ENCODE measurements at regions not wholly inside any gene's neighbourhood (a gene's known extent, or its start where the extent isn't known, plus 50 kb on each side); places are given as distances from the start of the nearest gene placed in this dataset.

DNA sequence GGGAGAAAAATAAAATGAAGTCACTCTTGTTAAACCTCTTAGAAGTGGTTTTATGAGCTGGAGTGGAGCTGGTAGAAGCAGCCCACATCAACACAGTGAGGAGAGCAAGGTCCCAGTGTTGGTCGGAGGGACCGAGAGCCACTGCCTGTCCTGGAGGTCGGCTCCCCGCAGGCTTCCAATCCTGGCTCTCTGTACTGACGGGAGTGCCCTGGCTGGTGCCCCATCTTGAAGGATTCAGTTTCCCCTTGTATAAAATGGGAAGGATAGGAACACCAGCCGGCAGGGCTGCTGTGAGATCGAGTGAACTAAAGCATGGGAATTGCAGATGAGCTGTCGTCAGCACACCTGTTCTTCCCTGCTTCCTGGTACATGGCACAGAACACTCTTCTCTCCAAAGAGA is 104.3 kb upstream of the ID2 start:
- DNase-seq (ENCODE audit: extremely low spot score): no peak
- TF ChIP-seq CTCF (IDR thresholded peaks at IDR 0.05): no peak
- TF ChIP-seq POLR2A (IDR thresholded peaks at IDR 0.05; ENCODE audit: low read depth): no peak
- no peak for TF ChIP-seq EP300 (IDR thresholded peaks at IDR 0.05)
- no peak for TF ChIP-seq POLR2AphosphoS5 (IDR thresholded peaks at IDR 0.05)
- WGBS: 93% methylated on average over 8 of the region's 8 CpGs
- Histone ChIP-seq H3K27me3 (no peaks in the 10 kb centered on the region), H3K4me3 (no peak overlapping the region), H3K4me1 (peaks cover 11 to 38% (median 23%) of the 10 kb centered on the region in 4 donors), H3K36me3 (no peaks in the 10 kb centered on the region), H3K27ac (replicated peaks in 1 of 4) (no peak overlapping the region), H3K9me3 (no peaks in the 10 kb centered on the region)
- intact Hi-C loops (cut with DNase I): no loop called here

DNA sequence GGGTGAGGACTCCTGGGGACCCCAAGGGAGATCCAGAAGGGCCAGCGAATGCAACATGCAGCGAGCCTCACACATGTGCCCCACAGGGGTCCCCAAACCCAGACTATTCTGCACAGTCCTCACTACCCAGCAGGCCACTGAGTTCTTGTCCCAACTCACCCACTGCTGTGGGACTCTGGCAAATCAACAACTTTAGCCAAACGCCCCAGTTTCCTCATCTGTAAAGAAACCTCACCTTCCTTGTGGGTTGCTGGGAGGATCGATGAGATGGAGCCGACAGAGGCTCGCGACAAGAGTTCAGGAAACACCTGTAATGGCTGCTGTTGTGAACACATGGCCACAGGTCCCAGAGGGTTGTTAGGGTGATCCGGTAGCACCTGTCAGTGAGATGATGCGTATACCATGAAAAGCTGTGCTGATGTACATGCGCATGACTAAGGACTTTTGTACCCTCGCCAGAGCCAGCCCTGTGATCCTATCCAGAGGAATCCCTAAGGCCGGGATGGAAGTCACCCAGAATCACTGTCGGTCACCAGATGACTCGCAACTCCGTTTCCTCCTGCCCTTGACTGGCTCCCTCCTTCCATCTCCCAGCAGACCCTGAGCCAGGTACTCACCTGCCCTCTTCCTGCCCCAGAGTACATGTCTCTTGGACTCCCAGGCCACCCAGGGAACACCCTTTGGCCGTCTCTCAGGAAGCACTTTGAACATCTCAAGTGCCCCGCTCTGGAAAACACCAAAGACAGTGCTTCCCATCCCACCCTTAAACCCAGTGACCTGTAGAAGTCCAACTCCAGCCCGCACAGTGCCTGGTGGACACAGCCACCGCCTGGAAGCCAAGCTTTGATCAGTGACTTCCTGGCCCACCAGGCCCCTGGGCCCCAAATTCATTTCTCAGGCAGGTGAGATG is 103.3 kb upstream of the ID2 start:
- no peaks in the 10 kb centered on the region for H3K36me3 ChIP-seq
- H3K4me1 ChIP-seq: peaks cover 21 to 48% (median 33%) of the 10 kb centered on the region in 4 donors
- H3K9me3 ChIP-seq: no peaks in the 10 kb centered on the region
- TF ChIP-seq POLR2A (IDR thresholded peaks at IDR 0.05; ENCODE audit: low read depth): no peak
- no peak for TF ChIP-seq POLR2AphosphoS5 (IDR thresholded peaks at IDR 0.05)
- TF ChIP-seq EP300 (IDR thresholded peaks at IDR 0.05): no peak
- TF ChIP-seq CTCF (IDR thresholded peaks at IDR 0.05): no peak
- no peak overlapping the region for H3K27ac ChIP-seq (replicated peaks in 1 of 4)
- no peak overlapping the region for H3K4me3 ChIP-seq
- intact Hi-C loops (cut with DNase I): no loop called here
- DNase-seq (ENCODE audit: extremely low spot score): no peak
- 93% methylated on average over 19 of the region's 19 CpGs for WGBS
- no peaks in the 10 kb centered on the region for H3K27me3 ChIP-seq

GRCh38 chr2:8579485-8580085 is 102.3 kb upstream of the ID2 start:
- DNase-seq (ENCODE audit: extremely low spot score): no peak
- intact Hi-C loops (cut with DNase I): loop anchor here (5.0 kb wide), 1 partner anchor 93 kb away; no protein-coding TSS in a partner anchor
- TF ChIP-seq CTCF (IDR thresholded peaks at IDR 0.05) (no peak), POLR2A (IDR thresholded peaks at IDR 0.05; ENCODE audit: low read depth) (no peak), POLR2AphosphoS5 (IDR thresholded peaks at IDR 0.05) (no peak), EP300 (IDR thresholded peaks at IDR 0.05) (no peak)
- no peaks in the 10 kb centered on the region for H3K27me3 ChIP-seq
- WGBS: 88% methylated on average over 6 of the region's 6 CpGs
- no peaks in the 10 kb centered on the region for H3K9me3 ChIP-seq
- H3K4me1 ChIP-seq: peaks cover 28 to 57% (median 41%) of the 10 kb centered on the region in 4 donors
- no peak overlapping the region for H3K27ac ChIP-seq (replicated peaks in 1 of 4)
- H3K4me3 ChIP-seq: no peak overlapping the region
- no peaks in the 10 kb centered on the region for H3K36me3 ChIP-seq

GRCh38 chr2:8580316-8581233 is 101.3 kb upstream of the ID2 start:
- intact Hi-C loops (cut with DNase I): loop anchor here (5.0 kb wide), 1 partner anchor 92 kb away; no protein-coding TSS in a partner anchor
- H3K4me3 ChIP-seq: no peak overlapping the region
- no peak for DNase-seq (ENCODE audit: extremely low spot score)
- H3K9me3 ChIP-seq: no peaks in the 10 kb centered on the region
- peaks cover 19 to 49% (median 31%) of the 10 kb centered on the region in 4 donors for H3K4me1 ChIP-seq
- no peaks in the 10 kb centered on the region for H3K36me3 ChIP-seq
- TF ChIP-seq POLR2AphosphoS5 (IDR thresholded peaks at IDR 0.05): no peak
- TF ChIP-seq CTCF (IDR thresholded peaks at IDR 0.05): no peak
- no peak for TF ChIP-seq EP300 (IDR thresholded peaks at IDR 0.05)
- TF ChIP-seq POLR2A (IDR thresholded peaks at IDR 0.05; ENCODE audit: low read depth): no peak
- H3K27ac ChIP-seq (replicated peaks in 1 of 4): peak overlapping the region in 1 of 4 donors; percentile 80
- H3K27me3 ChIP-seq: no peaks in the 10 kb centered on the region
- WGBS: 82% methylated on average over 15 of the region's 16 CpGs

All from esophagus muscularis mucosa (tissue), 4 donors.